ENCODE measurements at regions not wholly inside any gene's neighbourhood (a gene's known extent, or its start where the extent isn't known, plus 50 kb on each side); places are given as distances from the start of the nearest gene placed in this dataset.

- CTCF ChIA-PET = no interaction called here
- TF ChIP-seq REST (IDR thresholded peaks at IDR 0.05; ENCODE audit: insufficient read depth in 1 of 2, low read depth in 2 of 2, low read length in 1 of 2) (no peak), POLR2AphosphoS5 (IDR thresholded peaks at IDR 0.05; ENCODE audit: low read depth, low read length) (no peak), CTCF (IDR thresholded peaks at IDR 0.05) (no peak), TCF7L2 (IDR thresholded peaks at IDR 0.05; ENCODE audit: low read depth, low read length) (no peak), SIN3A (IDR thresholded peaks at IDR 0.05; ENCODE audit: borderline replicate concordance, insufficient read depth, low read depth, low read length) (no peak)
- Histone ChIP-seq H3K27me3 (ENCODE audit: control insufficient read depth, insufficient read depth, low read length) (no peaks in the 10 kb centered on the region), H3K4me3 (ENCODE audit: low read depth in 2 of 2, low read length in 2 of 2) (no peak overlapping the region), H3K27ac (ENCODE audit: low read length) (no peak overlapping the region), H3K36me3 (ENCODE audit: control insufficient read depth, insufficient read depth, low read length) (no peaks in the 10 kb centered on the region), H3K4me1 (ENCODE audit: control insufficient read depth, insufficient read depth, low read length) (no peaks in the 10 kb centered on the region), H3K9me3 (ENCODE audit: control insufficient read depth, insufficient read depth, low read depth, low read length) (no peaks in the 10 kb centered on the region)
- intact Hi-C loops (cut with micrococcal nuclease; ENCODE audit: unreplicated experiment) = no loop called here
- no TSS peak for BruUV-seq (replicated peaks)
- POLR2A ChIA-PET = no interaction called here
- ATAC-seq = no peak
- DNase-seq (ENCODE audit: low read depth, low spot score) = no peak
- in situ Hi-C loops (cut with HindIII; ENCODE audit: low pct_unique_long_range_greater_than_20kb, low sequenced_read_pairs) = no loop called here
Observed at GRCh38 chr9:12065050-12065449, 628.1 kb upstream of the TYRP1 start.

- Histone ChIP-seq H3K27me3 (ENCODE audit: control insufficient read depth, insufficient read depth, low read length) (no peaks in the 10 kb centered on the region), H3K27ac (ENCODE audit: low read length) (no peak overlapping the region), H3K4me1 (ENCODE audit: control insufficient read depth, insufficient read depth, low read length) (no peaks in the 10 kb centered on the region), H3K4me3 (ENCODE audit: low read depth in 2 of 2, low read length in 2 of 2) (no peak overlapping the region), H3K9me3 (ENCODE audit: control insufficient read depth, insufficient read depth, low read depth, low read length) (no peaks in the 10 kb centered on the region), H3K36me3 (ENCODE audit: control insufficient read depth, insufficient read depth, low read length) (no peaks in the 10 kb centered on the region)
- POLR2A ChIA-PET = no interaction called here
- ATAC-seq = no peak
- TF ChIP-seq CTCF (IDR thresholded peaks at IDR 0.05) (no peak), TCF7L2 (IDR thresholded peaks at IDR 0.05; ENCODE audit: low read depth, low read length) (no peak), SIN3A (IDR thresholded peaks at IDR 0.05; ENCODE audit: borderline replicate concordance, insufficient read depth, low read depth, low read length) (no peak), POLR2AphosphoS5 (IDR thresholded peaks at IDR 0.05; ENCODE audit: low read depth, low read length) (no peak), REST (IDR thresholded peaks at IDR 0.05; ENCODE audit: insufficient read depth in 1 of 2, low read depth in 2 of 2, low read length in 1 of 2) (no peak)
- intact Hi-C loops (cut with micrococcal nuclease; ENCODE audit: unreplicated experiment) = no loop called here
- DNase-seq (ENCODE audit: low read depth, low spot score) = no peak
- CTCF ChIA-PET = no interaction called here
- in situ Hi-C loops (cut with HindIII; ENCODE audit: low pct_unique_long_range_greater_than_20kb, low sequenced_read_pairs) = no loop called here
- BruUV-seq (replicated peaks) = no TSS peak
Observed at GRCh38 chr9:12065686-12066085, 627.5 kb upstream of the TYRP1 start.

Measured in Panc1 (cell line).